IMR-90 (cell line): ENCODE measurements at regions not wholly inside any gene's neighbourhood (a gene's known extent, or its start where the extent isn't known, plus 50 kb on each side); places are given as distances from the start of the nearest gene placed in this dataset. TPM values are rescaled to one million over a fixed set of nuclear protein-coding genes. Genes with fewer than 3 reads are reported as not detected.

Experiments
- ATAC-seq: fragments of 200-7000 bp; cut with Tn5 transposase; 2 replicates; pipeline ENCODE4 v1.9.1; 2020; ENCODE audit warnings: low read depth, mild to moderate bottlenecking, moderate library complexity
- BruUV-seq: library from RNA; stranded (reverse); fragments of 400-500 nt; replicated peaks from 2 replicates; lab custom pipeline; 2021; lab: Mats Ljungman, UMichigan
- CTCF ChIA-PET: fragments of 300-600 bp; formaldehyde crosslinking; extraction: SDS; loops from one replicate; lab custom pipeline; 2021; ENCODE audit warnings: antibody characterized with exemption; lab: Yijun Ruan, JAX
- POLR2A ChIA-PET: fragments of 300-600 bp; sonication (Branson Sonifier 250); formaldehyde crosslinking; loops from one replicate; lab custom pipeline; 2022; ENCODE audit warnings: antibody characterized with exemption; ENCODE audit not compliant: unreplicated experiment; lab: Charles Lee
- DNase-seq: peaks from one replicate; pipeline ENCODE4 v3.0.0; 2013
- H2AFZ ChIP-seq: replicated peaks from 2 replicates; pipeline ENCODE3; 2013; ENCODE audit warnings: low read length, mild to moderate bottlenecking; ENCODE audit not compliant: poor library complexity
- H2AK5ac ChIP-seq: 2 replicates; pipeline ENCODE4 v1.6.1; 2013; ENCODE audit warnings: low read depth, low read length, inconsistent platforms
- H2AK9ac ChIP-seq: replicated peaks from 2 replicates; pipeline ENCODE3; 2013; ENCODE audit warnings: mild to moderate bottlenecking, low read depth, low read length, moderate library complexity; ENCODE audit not compliant: poor library complexity
- H2BK120ac ChIP-seq: 2 replicates; pipeline ENCODE4 v1.6.1; 2013; ENCODE audit warnings: low read depth, low read length, inconsistent platforms
- H2BK15ac ChIP-seq: 3 replicates; pipeline ENCODE4 v1.6.1; 2013; ENCODE audit warnings: low read depth, low read length, inconsistent platforms
- H2BK20ac ChIP-seq: 2 replicates; pipeline ENCODE4 v1.6.1; 2013; ENCODE audit warnings: low read depth, mild to moderate bottlenecking, inconsistent platforms, low read length, moderate library complexity
- H2BK5ac ChIP-seq: 2 replicates; pipeline ENCODE4 v1.6.1; 2013; ENCODE audit warnings: mild to moderate bottlenecking, low read depth, low read length, inconsistent platforms; ENCODE audit not compliant: poor library complexity, severe bottlenecking
- H3K14ac ChIP-seq: replicated peaks from 2 replicates; pipeline ENCODE4 v1.6.1; 2013; ENCODE audit warnings: low read depth, low read length, inconsistent platforms
- H3K18ac ChIP-seq: 2 replicates; pipeline ENCODE4 v1.6.1; 2013; ENCODE audit warnings: low read depth, low read length, control low read depth
- H3K23ac ChIP-seq: 2 replicates; pipeline ENCODE4 v1.6.1; 2013; ENCODE audit warnings: low read depth, low read length, inconsistent platforms
- H3K27ac ChIP-seq: 2 replicates; pipeline ENCODE4 v1.5.1; 2013; ENCODE audit warnings: mild to moderate bottlenecking, control low read depth, low read length; ENCODE audit not compliant: insufficient read depth
- H3K27me3 ChIP-seq: 2 replicates; pipeline ENCODE4 v1.6.1; 2013; ENCODE audit warnings: low read length; ENCODE audit not compliant: control insufficient read depth, insufficient read depth
- H3K36me3 ChIP-seq: 2 replicates; pipeline ENCODE4 v1.6.1; 2013; ENCODE audit warnings: low read length, mixed read lengths; ENCODE audit not compliant: control insufficient read depth, insufficient read depth
- H3K4ac ChIP-seq: 2 replicates; pipeline ENCODE4 v1.6.1; 2013; ENCODE audit warnings: low read depth, low read length, inconsistent platforms
- H3K4me1 ChIP-seq: 2 replicates; pipeline ENCODE4 v1.6.1; 2013; ENCODE audit warnings: low read length, mixed read lengths; ENCODE audit not compliant: control insufficient read depth, insufficient read depth
- H3K4me2 ChIP-seq: 2 replicates; pipeline ENCODE4 v1.6.1; 2013; ENCODE audit warnings: low read depth, mild to moderate bottlenecking, control low read depth, low read length, moderate library complexity
- H3K4me3 ChIP-seq: 2 replicates; pipeline ENCODE4 v1.5.1; 2013; ENCODE audit warnings: low read depth, mild to moderate bottlenecking, control low read depth, low read length, moderate library complexity; ENCODE audit not compliant: insufficient read depth
- H3K56ac ChIP-seq: 2 replicates; pipeline ENCODE4 v1.6.1; 2013; ENCODE audit warnings: low read length, inconsistent platforms; ENCODE audit not compliant: insufficient read depth; ENCODE audit errors: extremely low read depth
- H3K79me1 ChIP-seq, 2 experiments: 2 replicates each; pipeline ENCODE4 v1.6.1; 2013; ENCODE audit warnings: low read length in 2 of 2, inconsistent platforms in 1 of 2, low read depth in 1 of 2
- H3K9ac ChIP-seq: 2 replicates; pipeline ENCODE4 v1.6.1; 2013; ENCODE audit warnings: low read depth, low read length, control low read depth
- H3K9me1 ChIP-seq: 2 replicates; pipeline ENCODE4 v1.6.1; 2013; ENCODE audit warnings: low read length, inconsistent platforms; ENCODE audit not compliant: insufficient read depth
- H3K9me3 ChIP-seq: 2 replicates; pipeline ENCODE4 v1.6.1; 2013; ENCODE audit warnings: low read length; ENCODE audit not compliant: control insufficient read depth, insufficient read depth
- H4K20me1 ChIP-seq: 2 replicates; pipeline ENCODE4 v1.6.1; 2013; ENCODE audit warnings: low read length, inconsistent platforms; ENCODE audit not compliant: insufficient read depth
- H4K5ac ChIP-seq: 2 replicates; pipeline ENCODE4 v1.6.1; 2013; ENCODE audit warnings: mild to moderate bottlenecking, low read depth, low read length, control low read depth
- H4K8ac ChIP-seq, 2 experiments: 2 replicates each; pipeline ENCODE4 v1.6.1; 2013; ENCODE audit warnings: low read depth in 2 of 2, low read length in 2 of 2, control low read depth in 1 of 2, inconsistent platforms in 1 of 2
- H4K91ac ChIP-seq: 2 replicates; pipeline ENCODE4 v1.6.1; 2013; ENCODE audit warnings: low read depth, low read length, inconsistent platforms; ENCODE audit not compliant: insufficient read depth
- CEBPB ChIP-seq: IDR thresholded peaks from 2 replicates; pipeline ENCODE4 v1.6.1; 2012; ENCODE audit warnings: low read depth, low read length, improper control_type of control experiment
- CHD1 ChIP-seq: IDR thresholded peaks from 2 replicates; pipeline ENCODE4 v1.6.1; 2012; ENCODE audit warnings: low read depth, low read length, improper control_type of control experiment
- FOS ChIP-seq: fragments of 150-350 bp; IDR thresholded peaks from 2 replicates; pipeline ENCODE4 v1.6.1; 2016; ENCODE audit warnings: low read depth, low read length
- POLR2A ChIP-seq: IDR thresholded peaks from 2 replicates; pipeline ENCODE4 v1.6.1; 2012; ENCODE audit warnings: mild to moderate bottlenecking, low read depth, low read length
- WGBS, 2 experiments: methylation state at CpG; one replicate each; pipeline versions ENCODE4 v1.1.5 to v1.1.7; 2013; ENCODE audit warnings: missing lambda C conversion rate in 2 of 2; ENCODE audit not compliant: insufficient read length in 1 of 2; ENCODE audit errors: extremely low coverage in 2 of 2; 5-methylcytosine and 5-hydroxymethylcytosine counted together
- dilution Hi-C: fragments of 300-500 bp; cut with HindIII; formaldehyde crosslinking; loops from one replicate; pipeline ENCODE4 v1.14.3; 2018; ENCODE audit warnings: low sequenced_read_pairs; ENCODE audit not compliant: unreplicated experiment
- in situ Hi-C: fragments of 300-500 bp; cut with MboI; formaldehyde crosslinking; loops from 3 replicates; pipeline ENCODE4 v1.14.3; 2019; ENCODE audit warnings: low sequenced_read_pairs, inconsistent platforms, mixed read lengths
- intact Hi-C: fragments of 100-400 bp; cut with micrococcal nuclease; formaldehyde crosslinking; loops from 2 replicates; pipeline ENCODE4 v1.10.0; 2022
- microRNA-seq, 2 experiments: library from miRNA; stranded (forward) in 1 of 2; unstranded in 1 of 2; fragments of 10-50 nt in 1 of 2; fragments of <30 nt in 1 of 2; gene quantifications in 1 of 2; microRNA quantifications in 1 of 2; one replicate each; pipeline versions ENCODE3 to v1.1.0; 2013 to 2020; ENCODE audit not compliant: insufficient read depth in 1 of 2, insufficient read length in 1 of 2, unreplicated experiment in 1 of 2
- small RNA-seq, 5 experiments: library from RNA; depleted of rRNA; stranded (forward); fragments of <200 nt; gene quantifications; one replicate each; pipeline ENCODE3, GENCODE V24; 2012
- TF ChIP-seq, protein P1 (sequence below): fragments of 150-350 bp; IDR thresholded peaks from 2 replicates; pipeline ENCODE4 v1.6.1; 2017; ENCODE audit warnings: mild to moderate bottlenecking, antibody characterized with exemption, low read length, low read depth
- TF ChIP-seq, protein P2 (sequence below): conservative IDR thresholded peaks from 2 replicates; pipeline ENCODE4 v1.5.1; 2012; ENCODE audit warnings: mild to moderate bottlenecking, low read depth, low read length, improper control_type of control experiment

DNA sequence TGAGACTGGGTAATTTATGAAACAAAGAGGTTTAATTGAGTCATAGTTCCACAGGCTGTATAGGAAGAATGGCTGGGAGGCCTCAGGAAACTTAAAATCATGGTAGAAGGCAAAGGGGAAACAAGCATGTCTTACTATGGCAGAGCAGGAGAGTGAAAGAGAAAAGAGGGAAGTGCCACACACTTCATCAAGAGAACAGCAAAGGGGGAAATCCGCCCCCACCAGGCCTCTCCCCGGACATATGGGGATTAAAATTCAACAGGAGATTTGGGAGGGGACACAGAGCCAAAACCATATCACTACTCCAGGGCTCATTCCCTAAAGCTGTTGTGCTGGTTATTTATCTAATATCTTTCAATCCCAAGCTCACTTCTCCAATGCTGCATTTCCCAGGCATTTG is 50.2 kb upstream of the NR3C1 start:
- Histone ChIP-seq H3K4me1 (peaks cover 8% of the 10 kb centered on the region), H2BK20ac (no peak overlapping the region), H2AK9ac (no peak overlapping the region), H3K18ac (no peak overlapping the region), H3K9me1 (peaks cover 5% of the 10 kb centered on the region; the same call in 1 of the 2 replicates), H3K4ac (no peak overlapping the region), H2BK15ac (no peak overlapping the region), H4K8ac (no peak overlapping the region), H3K56ac (no peak overlapping the region), H2AK5ac (no peak overlapping the region), H3K23ac (no peak overlapping the region), H2BK5ac (no peak overlapping the region), H3K14ac (no peak overlapping the region), H2AFZ (no peak overlapping the region), H3K4me2 (no peak overlapping the region), H3K36me3 (no peaks in the 10 kb centered on the region), H3K9me3 (no peaks in the 10 kb centered on the region), H3K27me3 (no peaks in the 10 kb centered on the region), H3K4me3 (no peak overlapping the region), H4K91ac (no peak overlapping the region), H3K27ac (no peak overlapping the region), H4K20me1 (no peaks in the 10 kb centered on the region), H2BK120ac (no peak overlapping the region), H4K5ac (no peak overlapping the region), H3K79me1 (no peaks in the 10 kb centered on the region), H3K9ac (no peak overlapping the region)
- POLR2A ChIA-PET, result no interaction called here
- CTCF ChIA-PET, result no interaction called here
- intact Hi-C loops (no loop called here), in situ Hi-C loops (no loop called here), dilution Hi-C loops (no loop called here)
- no CpG with 5 or more reads among the region's 2 CpGs for WGBS, 2 experiments
- DNase-seq (no peak), ATAC-seq (no peak)
- TF ChIP-seq POLR2A (no peak), FOS (no peak), CHD1 (no peak), CEBPB (no peak)
- TF ChIP-seq, protein P1, sequence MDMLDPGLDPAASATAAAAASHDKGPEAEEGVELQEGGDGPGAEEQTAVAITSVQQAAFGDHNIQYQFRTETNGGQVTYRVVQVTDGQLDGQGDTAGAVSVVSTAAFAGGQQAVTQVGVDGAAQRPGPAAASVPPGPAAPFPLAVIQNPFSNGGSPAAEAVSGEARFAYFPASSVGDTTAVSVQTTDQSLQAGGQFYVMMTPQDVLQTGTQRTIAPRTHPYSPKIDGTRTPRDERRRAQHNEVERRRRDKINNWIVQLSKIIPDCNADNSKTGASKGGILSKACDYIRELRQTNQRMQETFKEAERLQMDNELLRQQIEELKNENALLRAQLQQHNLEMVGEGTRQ, result no peak
- TF ChIP-seq, protein P2, sequence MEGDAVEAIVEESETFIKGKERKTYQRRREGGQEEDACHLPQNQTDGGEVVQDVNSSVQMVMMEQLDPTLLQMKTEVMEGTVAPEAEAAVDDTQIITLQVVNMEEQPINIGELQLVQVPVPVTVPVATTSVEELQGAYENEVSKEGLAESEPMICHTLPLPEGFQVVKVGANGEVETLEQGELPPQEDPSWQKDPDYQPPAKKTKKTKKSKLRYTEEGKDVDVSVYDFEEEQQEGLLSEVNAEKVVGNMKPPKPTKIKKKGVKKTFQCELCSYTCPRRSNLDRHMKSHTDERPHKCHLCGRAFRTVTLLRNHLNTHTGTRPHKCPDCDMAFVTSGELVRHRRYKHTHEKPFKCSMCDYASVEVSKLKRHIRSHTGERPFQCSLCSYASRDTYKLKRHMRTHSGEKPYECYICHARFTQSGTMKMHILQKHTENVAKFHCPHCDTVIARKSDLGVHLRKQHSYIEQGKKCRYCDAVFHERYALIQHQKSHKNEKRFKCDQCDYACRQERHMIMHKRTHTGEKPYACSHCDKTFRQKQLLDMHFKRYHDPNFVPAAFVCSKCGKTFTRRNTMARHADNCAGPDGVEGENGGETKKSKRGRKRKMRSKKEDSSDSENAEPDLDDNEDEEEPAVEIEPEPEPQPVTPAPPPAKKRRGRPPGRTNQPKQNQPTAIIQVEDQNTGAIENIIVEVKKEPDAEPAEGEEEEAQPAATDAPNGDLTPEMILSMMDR, result no peak
- no TSS peak for BruUV-seq

Small RNA genes in the stretch of these regions (microRNA-seq; reads per million reads assigned to microRNA genes)
- gene MIR5197 (ENCODE audit: insufficient read depth in 1 of 2, insufficient read length in 1 of 2, unreplicated experiment in 1 of 2) (0 reads per million in 2 experiments), gene RNU7-156P (ENCODE audit: insufficient read depth, insufficient read length) (not detected)

Small RNA genes in the stretch of these regions (small RNA-seq; reads per million reads assigned to genes)
- gene MIR5197, result 0 reads per million in 5 experiments
- gene RNU7-156P, result 0 reads per million in 5 experiments
